IPS-15b (cell line): ENCODE measurements at regions not wholly inside any gene's neighbourhood (a gene's known extent, or its start where the extent isn't known, plus 50 kb on each side); places are given as distances from the start of the nearest gene placed in this dataset.

Source experiments
- H3K27me3 ChIP-seq: one replicate; pipeline ENCODE4 v1.6.1; 2013; ENCODE audit warnings: low read length; ENCODE audit not compliant: control insufficient read depth, insufficient read depth
- H3K36me3 ChIP-seq: one replicate; pipeline ENCODE4 v1.6.1; 2013; ENCODE audit warnings: low read length; ENCODE audit not compliant: control insufficient read depth, insufficient read depth
- H3K4me1 ChIP-seq: one replicate; pipeline ENCODE4 v1.6.1; 2013; ENCODE audit warnings: mild to moderate bottlenecking, low read length; ENCODE audit not compliant: control insufficient read depth, insufficient read depth
- H3K4me3 ChIP-seq: one replicate; pipeline ENCODE4 v1.5.1; 2013; ENCODE audit warnings: low read depth, low read length
- H3K9ac ChIP-seq: one replicate; pipeline ENCODE4 v1.6.1; 2013; ENCODE audit warnings: low read depth, mild to moderate bottlenecking, low read length
- H3K9me3 ChIP-seq: one replicate; pipeline ENCODE4 v1.6.1; 2013; ENCODE audit warnings: mild to moderate bottlenecking, low read length; ENCODE audit not compliant: control insufficient read depth, insufficient read depth

GRCh38 chr4:136336479-136336878 is 1195.8 kb downstream of the PCDH18 start:
- Histone ChIP-seq H3K4me1 (no peaks in the 10 kb centered on the region), H3K36me3 (no peaks in the 10 kb centered on the region), H3K4me3 (no peak overlapping the region), H3K9me3 (no peaks in the 10 kb centered on the region), H3K9ac (no peak overlapping the region), H3K27me3 (no peaks in the 10 kb centered on the region)

GRCh38 chr4:136329042-136329662 is 1203.1 kb downstream of the PCDH18 start:
- Histone ChIP-seq H3K4me1 (peaks cover 4% of the 10 kb centered on the region), H3K4me3 (no peak overlapping the region), H3K36me3 (no peaks in the 10 kb centered on the region), H3K9me3 (no peaks in the 10 kb centered on the region), H3K27me3 (no peaks in the 10 kb centered on the region), H3K9ac (no peak overlapping the region)

DNA sequence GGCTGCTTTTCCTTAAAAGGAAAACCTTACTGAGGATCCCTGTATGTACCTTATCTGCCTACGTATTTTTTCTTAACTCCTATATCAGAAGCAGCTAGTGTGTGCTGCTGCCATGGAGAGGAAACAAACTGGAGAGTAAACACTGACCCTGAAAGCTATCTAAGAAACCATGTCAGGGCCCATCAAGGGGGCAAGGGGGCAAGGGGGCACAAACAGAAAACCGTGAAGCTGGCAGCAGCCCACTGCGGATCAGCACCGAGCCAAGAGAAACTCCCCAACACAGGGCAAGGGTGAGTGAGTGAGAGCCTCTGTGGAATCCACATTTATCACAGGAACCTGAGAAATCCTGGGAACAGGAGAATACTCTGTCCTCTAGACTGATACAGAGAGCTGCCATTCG is 1204.2 kb downstream of the PCDH18 start:
- Histone ChIP-seq H3K4me1 (peaks cover 4% of the 10 kb centered on the region), H3K36me3 (no peaks in the 10 kb centered on the region), H3K4me3 (no peak overlapping the region), H3K9ac (no peak overlapping the region), H3K27me3 (no peaks in the 10 kb centered on the region), H3K9me3 (no peaks in the 10 kb centered on the region)

GRCh38 chr4:136320465-136320813 is 1211.9 kb downstream of the PCDH18 start:
- Histone ChIP-seq H3K9ac (no peak overlapping the region), H3K27me3 (no peaks in the 10 kb centered on the region), H3K9me3 (no peaks in the 10 kb centered on the region), H3K4me1 (peaks cover 20% of the 10 kb centered on the region), H3K4me3 (no peak overlapping the region), H3K36me3 (no peaks in the 10 kb centered on the region)

GRCh38 chr4:136319789-136320464 is 1212.4 kb downstream of the PCDH18 start:
- Histone ChIP-seq H3K9ac (no peak overlapping the region), H3K36me3 (no peaks in the 10 kb centered on the region), H3K4me1 (peaks cover 17% of the 10 kb centered on the region), H3K27me3 (no peaks in the 10 kb centered on the region), H3K4me3 (no peak overlapping the region), H3K9me3 (no peaks in the 10 kb centered on the region)

DNA sequence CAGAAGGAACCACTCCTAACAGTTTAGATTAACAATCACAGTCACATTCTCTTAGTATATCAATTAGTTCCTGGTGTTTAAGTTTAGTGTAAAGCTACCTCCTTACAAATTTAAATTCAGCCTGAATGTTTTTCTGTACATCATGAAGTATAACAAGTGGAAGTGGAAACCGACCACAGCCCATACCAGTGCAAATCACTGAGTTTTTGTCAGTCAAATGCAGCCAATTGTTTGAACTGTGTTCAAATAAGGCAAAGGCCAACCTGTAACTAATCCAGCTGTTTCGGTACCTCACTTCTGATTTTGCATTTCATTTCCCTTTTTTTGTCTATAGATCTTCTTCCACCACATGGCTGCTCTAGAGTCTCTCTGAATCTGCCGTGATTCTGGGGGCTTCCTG is 1215.3 kb downstream of the PCDH18 start:
- Histone ChIP-seq H3K4me3 (no peak overlapping the region), H3K9me3 (no peaks in the 10 kb centered on the region), H3K4me1 (peaks cover 17% of the 10 kb centered on the region), H3K9ac (no peak overlapping the region), H3K27me3 (no peaks in the 10 kb centered on the region), H3K36me3 (no peaks in the 10 kb centered on the region)

- H3K9ac ChIP-seq, result no peak overlapping the region
- H3K27me3 ChIP-seq, result no peaks in the 10 kb centered on the region
- peaks cover 17% of the 10 kb centered on the region for H3K4me1 ChIP-seq
- no peak overlapping the region for H3K4me3 ChIP-seq
- no peaks in the 10 kb centered on the region for H3K36me3 ChIP-seq
- no peaks in the 10 kb centered on the region for H3K9me3 ChIP-seq
These were observed 1217.6 kb downstream of the PCDH18 start for GRCh38 chr4:136314686-136315085.

DNA sequence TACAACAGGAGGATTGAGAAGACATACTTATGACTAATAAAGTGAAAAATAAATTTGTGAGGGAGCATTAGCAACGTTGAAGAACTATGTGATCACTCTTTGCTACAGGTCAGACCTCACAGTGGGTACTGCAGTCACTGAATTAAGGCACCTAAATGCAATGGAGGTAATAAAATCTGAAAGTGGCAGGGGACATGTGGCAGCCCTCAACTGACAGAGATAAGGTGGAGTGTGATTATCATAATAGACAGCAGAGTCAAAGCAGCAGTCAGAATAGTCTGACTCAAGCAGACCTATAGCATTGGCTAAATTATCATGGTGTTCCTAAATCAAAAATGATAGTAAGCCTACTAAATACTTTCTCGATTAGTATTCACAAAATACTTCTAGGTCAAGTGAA is 1220.5 kb downstream of the PCDH18 start:
- H3K4me3 ChIP-seq, result no peak overlapping the region
- H3K9me3 ChIP-seq, result no peaks in the 10 kb centered on the region
- H3K4me1 ChIP-seq, result peaks cover 7% of the 10 kb centered on the region
- H3K9ac ChIP-seq, result no peak overlapping the region
- no peaks in the 10 kb centered on the region for H3K36me3 ChIP-seq
- no peaks in the 10 kb centered on the region for H3K27me3 ChIP-seq

DNA sequence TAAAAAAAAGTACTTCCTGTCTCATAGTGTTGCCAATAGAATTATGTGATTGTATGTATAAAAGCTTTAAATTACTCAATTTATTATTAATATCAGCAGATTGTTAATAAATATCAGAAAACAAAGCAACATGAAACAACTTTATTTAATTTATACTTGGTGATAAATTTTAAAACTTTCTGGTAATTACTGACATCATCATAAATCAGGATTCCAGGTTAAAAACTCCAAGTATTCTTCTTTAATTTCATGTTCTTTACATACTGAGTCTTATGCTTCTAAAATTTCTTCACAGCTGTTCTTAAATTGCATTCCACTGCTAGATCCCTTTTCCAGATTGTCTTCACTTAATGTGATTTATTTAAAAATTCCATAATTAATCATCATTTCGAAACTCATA is 1224.5 kb downstream of the PCDH18 start:
- Histone ChIP-seq H3K9me3 (no peaks in the 10 kb centered on the region), H3K9ac (no peak overlapping the region), H3K27me3 (no peaks in the 10 kb centered on the region), H3K36me3 (no peaks in the 10 kb centered on the region), H3K4me3 (no peak overlapping the region), H3K4me1 (no peaks in the 10 kb centered on the region)

DNA sequence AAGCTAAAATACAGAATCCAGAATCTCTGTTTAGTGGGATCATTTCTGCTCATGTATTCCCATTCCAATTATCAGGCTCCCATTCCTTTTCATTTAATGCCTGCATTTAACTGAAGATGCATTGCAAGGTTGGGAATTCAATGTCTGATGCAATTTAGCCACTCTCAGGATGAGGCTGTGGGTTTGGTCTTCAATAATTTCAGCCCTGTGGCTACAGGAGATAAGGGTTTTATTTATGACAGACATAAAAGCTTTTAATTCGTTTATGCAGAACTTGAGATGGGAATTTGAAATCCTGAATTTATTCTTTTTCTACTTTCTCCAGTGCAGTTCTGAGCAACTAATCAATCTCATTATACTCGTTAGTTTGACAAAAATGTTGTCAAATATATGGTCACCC is 1225.9 kb downstream of the PCDH18 start:
- Histone ChIP-seq H3K36me3 (no peaks in the 10 kb centered on the region), H3K4me1 (no peaks in the 10 kb centered on the region), H3K27me3 (no peaks in the 10 kb centered on the region), H3K9me3 (no peaks in the 10 kb centered on the region), H3K9ac (no peak overlapping the region), H3K4me3 (no peak overlapping the region)

DNA sequence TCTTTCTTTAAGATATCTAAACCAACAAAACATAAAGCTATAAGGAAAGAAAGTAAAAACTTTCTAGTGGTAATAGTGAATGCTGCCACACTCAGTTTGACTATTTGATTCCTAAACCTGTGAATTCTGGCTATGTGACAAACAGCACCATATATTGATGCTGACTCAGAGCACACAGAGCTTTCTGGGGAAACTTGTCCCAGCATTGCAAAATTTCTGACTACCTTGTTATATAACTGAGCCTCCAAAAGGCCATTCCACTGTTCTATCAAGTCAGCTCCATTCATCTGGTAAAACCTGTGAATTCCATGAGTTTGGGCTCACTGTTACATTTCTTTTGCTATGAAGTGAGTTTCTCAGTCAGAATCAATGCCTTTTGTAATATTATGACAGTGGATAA is 1229.7 kb downstream of the PCDH18 start:
- no peak overlapping the region for H3K9ac ChIP-seq
- no peaks in the 10 kb centered on the region for H3K27me3 ChIP-seq
- H3K9me3 ChIP-seq, result no peaks in the 10 kb centered on the region
- H3K4me1 ChIP-seq, result peaks cover 7% of the 10 kb centered on the region
- no peaks in the 10 kb centered on the region for H3K36me3 ChIP-seq
- H3K4me3 ChIP-seq, result no peak overlapping the region

GRCh38 chr4:136301749-136302495 is 1230.4 kb downstream of the PCDH18 start:
- Histone ChIP-seq H3K9me3 (no peaks in the 10 kb centered on the region), H3K4me3 (no peak overlapping the region), H3K4me1 (peaks cover 7% of the 10 kb centered on the region), H3K27me3 (no peaks in the 10 kb centered on the region), H3K36me3 (no peaks in the 10 kb centered on the region), H3K9ac (no peak overlapping the region)
